SK-N-SH (cell line): ENCODE measurements at regions not wholly inside any gene's neighbourhood (a gene's known extent, or its start where the extent isn't known, plus 50 kb on each side); places are given as distances from the start of the nearest gene placed in this dataset.

Experiments used
- CHD2 ChIP-seq: fragments of 150-350 bp; IDR thresholded peaks from 2 replicates; pipeline ENCODE4 v1.6.1; 2018; ENCODE audit warnings: low read length; ENCODE audit not compliant: partially characterized antibody
- CTCF ChIP-seq: fragments of 200-600 bp; sonication (generic); IDR thresholded peaks from 2 replicates; pipeline ENCODE4 v1.6.1; 2017; ENCODE audit warnings: antibody characterized with exemption, mild to moderate bottlenecking, moderate library complexity
- EP300 ChIP-seq, 2 experiments: IDR thresholded peaks; 2 replicates each; pipeline versions ENCODE4 v1.4.0 to v1.6.1; 2012; ENCODE audit warnings: borderline replicate concordance in 1 of 2, low read depth in 1 of 2, low read length in 1 of 2
- FOXM1 ChIP-seq: IDR thresholded peaks from 2 replicates; pipeline ENCODE4 v1.4.0; 2012; ENCODE audit warnings: low read depth, mild to moderate bottlenecking
- MXI1 ChIP-seq: IDR thresholded peaks from 2 replicates; pipeline ENCODE4 v1.6.1; 2012; ENCODE audit warnings: mild to moderate bottlenecking, low read depth, low read length, improper control_type of control experiment
- NRF1 ChIP-seq: IDR thresholded peaks from 2 replicates; pipeline ENCODE4 v1.6.1; 2012; ENCODE audit warnings: low read depth, mild to moderate bottlenecking, low read length
- POLR2AphosphoS5 ChIP-seq: IDR thresholded peaks from 2 replicates; pipeline ENCODE4 v1.6.1; 2012; ENCODE audit warnings: low read depth, low read length
- RFX5 ChIP-seq: IDR thresholded peaks from 2 replicates; pipeline ENCODE4 v1.6.1; 2012; ENCODE audit warnings: mild to moderate bottlenecking, improper control_type of control experiment, low read length
- TAF1 ChIP-seq: IDR thresholded peaks from 2 replicates; pipeline ENCODE4 v1.6.1; 2012; ENCODE audit warnings: low read depth, mild to moderate bottlenecking, low read length, moderate library complexity, borderline replicate concordance
- TCF12 ChIP-seq: IDR thresholded peaks from 2 replicates; pipeline ENCODE4 v1.4.0; 2012
- USF2 ChIP-seq: fragments of 150-350 bp; IDR thresholded peaks from 2 replicates; pipeline ENCODE4 v1.6.1; 2017; ENCODE audit warnings: antibody characterized with exemption, low read length, low read depth, borderline replicate concordance

GRCh38 chr9:28264368-28264767, 691.1 kb upstream of the C9orf72 start:
- TF ChIP-seq TCF12 = no peak
- TF ChIP-seq CTCF = no peak
- no peak for TF ChIP-seq RFX5
- TF ChIP-seq POLR2AphosphoS5 = no peak; the same call in 1 of the 2 replicates
- no peak for TF ChIP-seq NRF1
- no peak for TF ChIP-seq CHD2
- no peak for TF ChIP-seq USF2
- no peak for TF ChIP-seq TAF1
- TF ChIP-seq MXI1 = no peak
- TF ChIP-seq FOXM1 = no peak
- TF ChIP-seq EP300 (IDR thresholded peaks at IDR 0.05; ENCODE audit: borderline replicate concordance in 1 of 2, low read depth in 1 of 2, low read length in 1 of 2) = peak in 1 of 2 experiments; percentile 25; a peak in 1 of 4 replicates
